ENCODE measurements at regions not wholly inside any gene's neighbourhood (a gene's known extent, or its start where the extent isn't known, plus 50 kb on each side); places are given as distances from the start of the nearest gene placed in this dataset.

DNA sequence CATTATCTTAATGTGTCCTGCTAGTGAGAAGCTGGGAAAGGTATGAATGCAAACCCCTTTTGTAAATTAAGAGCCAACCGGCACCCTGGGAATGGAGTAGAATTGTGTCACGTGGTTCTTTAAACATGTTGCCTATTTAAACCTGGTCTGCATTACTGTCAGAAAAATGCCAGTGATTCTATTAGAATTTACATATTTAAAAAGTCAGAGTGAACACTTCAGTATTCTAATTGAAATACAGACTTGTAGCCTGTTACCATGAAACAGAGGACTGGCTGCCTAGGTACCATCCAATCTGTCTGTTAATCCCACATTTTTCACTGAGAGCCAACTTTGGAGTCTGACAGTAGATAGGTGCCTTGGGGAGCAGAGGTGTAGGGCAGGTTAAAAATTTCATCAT, 652.3 kb upstream of the ARGLU1 start:
- TF ChIP-seq, protein P1, sequence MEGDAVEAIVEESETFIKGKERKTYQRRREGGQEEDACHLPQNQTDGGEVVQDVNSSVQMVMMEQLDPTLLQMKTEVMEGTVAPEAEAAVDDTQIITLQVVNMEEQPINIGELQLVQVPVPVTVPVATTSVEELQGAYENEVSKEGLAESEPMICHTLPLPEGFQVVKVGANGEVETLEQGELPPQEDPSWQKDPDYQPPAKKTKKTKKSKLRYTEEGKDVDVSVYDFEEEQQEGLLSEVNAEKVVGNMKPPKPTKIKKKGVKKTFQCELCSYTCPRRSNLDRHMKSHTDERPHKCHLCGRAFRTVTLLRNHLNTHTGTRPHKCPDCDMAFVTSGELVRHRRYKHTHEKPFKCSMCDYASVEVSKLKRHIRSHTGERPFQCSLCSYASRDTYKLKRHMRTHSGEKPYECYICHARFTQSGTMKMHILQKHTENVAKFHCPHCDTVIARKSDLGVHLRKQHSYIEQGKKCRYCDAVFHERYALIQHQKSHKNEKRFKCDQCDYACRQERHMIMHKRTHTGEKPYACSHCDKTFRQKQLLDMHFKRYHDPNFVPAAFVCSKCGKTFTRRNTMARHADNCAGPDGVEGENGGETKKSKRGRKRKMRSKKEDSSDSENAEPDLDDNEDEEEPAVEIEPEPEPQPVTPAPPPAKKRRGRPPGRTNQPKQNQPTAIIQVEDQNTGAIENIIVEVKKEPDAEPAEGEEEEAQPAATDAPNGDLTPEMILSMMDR (conservative IDR thresholded peaks at IDR 0.05): no peak
- no peak for TF ChIP-seq EZH2 (IDR thresholded peaks at IDR 0.05; ENCODE audit: low read depth)
